GM23338 (cell line): ENCODE measurements at regions not wholly inside any gene's neighbourhood (a gene's known extent, or its start where the extent isn't known, plus 50 kb on each side); places are given as distances from the start of the nearest gene placed in this dataset.

ENCODE experiments used
- ATAC-seq: fragments of 200-7000 bp; cut with Tn5 transposase; 3 replicates; pipeline ENCODE4 v1.9.1; 2020
- DNase-seq: peaks from one replicate; pipeline ENCODE4 v3.0.0-alpha.2; 2015; ENCODE audit warnings: low spot score
- H2AFZ ChIP-seq: fragments of 200-600 bp; sonication (generic); 2 replicates; pipeline ENCODE4 v1.8.0; 2016; ENCODE audit warnings: antibody characterized with exemption, mild to moderate bottlenecking, moderate library complexity
- H3F3A ChIP-seq: fragments of 200-600 bp; sonication (generic); replicated peaks from 2 replicates; pipeline ENCODE4 v1.8.0; 2017; ENCODE audit warnings: antibody characterized with exemption, mixed run types, low read depth
- H3K27ac ChIP-seq: fragments of 200-600 bp; sonication (generic); 2 replicates; pipeline ENCODE4 v1.6.1; 2016; ENCODE audit warnings: low read depth
- H3K27me3 ChIP-seq: fragments of 200-600 bp; sonication (generic); 2 replicates; pipeline ENCODE4 v1.8.0; 2016; ENCODE audit warnings: mild to moderate bottlenecking, mixed run types, moderate library complexity; ENCODE audit not compliant: insufficient read depth
- H3K36me3 ChIP-seq: fragments of 200-600 bp; sonication (generic); 2 replicates; pipeline ENCODE4 v1.8.0; 2016; ENCODE audit warnings: mild to moderate bottlenecking; ENCODE audit not compliant: insufficient read depth
- H3K4me1 ChIP-seq: fragments of 200-600 bp; sonication (generic); 2 replicates; pipeline ENCODE4 v1.8.0; 2016; ENCODE audit warnings: mild to moderate bottlenecking, moderate library complexity; ENCODE audit not compliant: insufficient read depth
- H3K4me2 ChIP-seq: fragments of 200-600 bp; sonication (generic); 2 replicates; pipeline ENCODE4 v1.7.1; 2017; ENCODE audit warnings: mixed run types
- H3K4me3 ChIP-seq: fragments of 200-600 bp; sonication (generic); 2 replicates; pipeline ENCODE4 v1.6.1; 2016; ENCODE audit warnings: mixed run types
- H3K79me2 ChIP-seq: fragments of 200-600 bp; sonication (generic); replicated peaks from 2 replicates; pipeline ENCODE4 v1.8.0; 2017; ENCODE audit warnings: mild to moderate bottlenecking; ENCODE audit not compliant: insufficient read depth
- H3K9me2 ChIP-seq: fragments of 200-600 bp; sonication (generic); 2 replicates; pipeline ENCODE4 v1.8.0; 2017; ENCODE audit not compliant: insufficient read depth
- H4K20me1 ChIP-seq: fragments of 200-600 bp; sonication (generic); replicated peaks from 2 replicates; pipeline ENCODE4 v1.8.0; 2017; ENCODE audit warnings: mild to moderate bottlenecking; ENCODE audit not compliant: insufficient read depth
- H3K27ac Mint-ChIP-seq: 2 replicates; pipeline ENCODE4 v1.8.0; 2020; ENCODE audit warnings: inconsistent platforms, mild to moderate bottlenecking, moderate library complexity, mixed read lengths
- H3K27me3 Mint-ChIP-seq: 3 replicates; pipeline ENCODE4 v1.8.0; 2022; ENCODE audit warnings: low read depth, mild to moderate bottlenecking, moderate library complexity, mixed read lengths, inconsistent platforms; ENCODE audit not compliant: insufficient read depth, poor library complexity
- H3K36me3 Mint-ChIP-seq: 3 replicates; pipeline ENCODE4 v1.8.0; 2021; ENCODE audit warnings: low read depth, mild to moderate bottlenecking, inconsistent platforms, moderate library complexity, mixed read lengths
- H3K4me1 Mint-ChIP-seq: 3 replicates; pipeline ENCODE4 v1.8.0; 2020; ENCODE audit warnings: mild to moderate bottlenecking, inconsistent platforms, mixed read lengths
- H3K4me3 Mint-ChIP-seq: 3 replicates; pipeline ENCODE4 v1.8.0; 2021; ENCODE audit warnings: moderate library complexity, mild to moderate bottlenecking, inconsistent platforms, mixed read lengths
- H3K9me3 Mint-ChIP-seq: 3 replicates; pipeline ENCODE4 v1.8.0; 2020; ENCODE audit warnings: moderate library complexity, mild to moderate bottlenecking, inconsistent platforms, mixed read lengths
- CREB1 ChIP-seq: fragments of 250-450 bp; sonication (Bioruptor Pico); IDR thresholded peaks from 2 replicates; pipeline ENCODE4 v1.5.0; 2020; ENCODE audit warnings: low read depth, mild to moderate bottlenecking, moderate library complexity
- CTCF ChIP-seq, 2 experiments: fragments of 200-600 bp in 1 of 2; sonication (generic) in 1 of 2; conservative IDR thresholded peaks; 2 replicates each; pipeline versions ENCODE4 v1.5.1 to v1.6.1; 2016 to 2017; ENCODE audit warnings: antibody characterized with exemption in 2 of 2, low read depth in 2 of 2, mild to moderate bottlenecking in 2 of 2, moderate library complexity in 1 of 2
- ETS1 ChIP-seq: IDR thresholded peaks from 2 replicates; pipeline ENCODE4 v1.6.1; 2016; ENCODE audit warnings: antibody characterized with exemption
- EZH2 ChIP-seq: fragments of 200-600 bp; sonication (generic); IDR thresholded peaks from one replicate; pipeline ENCODE4 v1.8.0; 2017; ENCODE audit warnings: antibody characterized with exemption, mild to moderate bottlenecking, low read depth; ENCODE audit not compliant: unreplicated experiment
- EZH2phosphoT487 ChIP-seq: fragments of 200-600 bp; sonication (generic); IDR thresholded peaks from one replicate; pipeline ENCODE4 v1.8.1; 2018; ENCODE audit warnings: antibody characterized with exemption; ENCODE audit not compliant: unreplicated experiment
- JUNB ChIP-seq: IDR thresholded peaks from one replicate; pipeline ENCODE4 v1.6.1; 2016; ENCODE audit warnings: antibody characterized with exemption; ENCODE audit not compliant: unreplicated experiment
- NANOG ChIP-seq: IDR thresholded peaks from 2 replicates; pipeline ENCODE4 v1.6.1; 2016; ENCODE audit warnings: antibody characterized with exemption, borderline replicate concordance
- POLR2AphosphoS5 ChIP-seq: IDR thresholded peaks from 2 replicates; pipeline ENCODE4 v1.6.1; 2016; ENCODE audit warnings: antibody characterized with exemption, low read depth
- REST ChIP-seq: IDR thresholded peaks from one replicate; pipeline ENCODE4 v1.6.1; 2018; ENCODE audit warnings: antibody characterized with exemption; ENCODE audit not compliant: unreplicated experiment
- STAT1 ChIP-seq: IDR thresholded peaks from one replicate; pipeline ENCODE4 v1.6.1; 2016; ENCODE audit warnings: antibody characterized with exemption; ENCODE audit not compliant: unreplicated experiment
- ZNF114 ChIP-seq: fragments of 250-450 bp; sonication (Bioruptor Pico); IDR thresholded peaks from 2 replicates; pipeline ENCODE4 v1.5.0; 2020; ENCODE audit warnings: mild to moderate bottlenecking, moderate library complexity
- ZNF331 ChIP-seq: fragments of 250-450 bp; sonication (Bioruptor Pico); IDR thresholded peaks from 2 replicates; pipeline ENCODE4 v1.5.0; 2020; ENCODE audit warnings: low read depth, mild to moderate bottlenecking, moderate library complexity

- TF ChIP-seq REST (no peak), CTCF (conservative IDR thresholded peaks at IDR 0.05; ENCODE audit: low read depth in 2 of 2) (no peak), NANOG (no peak), ZNF331 (CRISPR knock-in tag) (no peak)
These were observed 62.9 kb upstream of the HOPX start (continued) for GRCh38 chr4:56744030-56744429.

- Histone ChIP-seq H3K4me2 (no peak overlapping the region), H3K27ac (no peak overlapping the region), H3F3A (no peaks in the 10 kb centered on the region), H3K4me1 (no peaks in the 10 kb centered on the region), H3K36me3 (no peaks in the 10 kb centered on the region), H3K9me2 (no peaks in the 10 kb centered on the region), H2AFZ (no peak overlapping the region), H3K27me3 (no peaks in the 10 kb centered on the region), H4K20me1 (no peaks in the 10 kb centered on the region), H3K4me3 (no peak overlapping the region), H3K79me2 (no peaks in the 10 kb centered on the region)
- H3K36me3 Mint-ChIP-seq, result no peaks in the 10 kb centered on the region
- H3K27me3 Mint-ChIP-seq, result peaks cover 2% of the 10 kb centered on the region
- no peaks in the 10 kb centered on the region; the same call in 2 of the 3 replicates for H3K9me3 Mint-ChIP-seq
- no peak overlapping the region for H3K27ac Mint-ChIP-seq
- no peak for ATAC-seq
- no peak overlapping the region for H3K4me3 Mint-ChIP-seq
- H3K4me1 Mint-ChIP-seq, result no peaks in the 10 kb centered on the region
- DNase-seq, result no peak
- no peak for TF ChIP-seq CTCF (conservative IDR thresholded peaks at IDR 0.05; ENCODE audit: low read depth in 2 of 2)
- TF ChIP-seq ZNF114 (CRISPR knock-in tag), result no peak
- TF ChIP-seq ZNF331 (CRISPR knock-in tag), result no peak
- TF ChIP-seq JUNB, result no peak
- no peak for TF ChIP-seq EZH2phosphoT487
- no peak for TF ChIP-seq POLR2AphosphoS5
- no peak for TF ChIP-seq REST
- no peak for TF ChIP-seq NANOG
- no peak for TF ChIP-seq STAT1
- no peak for TF ChIP-seq CREB1
- no peak for TF ChIP-seq ETS1
- no peak for TF ChIP-seq EZH2
These were observed 62.5 kb upstream of the HOPX start for GRCh38 chr4:56743550-56743949.
